Rectal smooth muscle tissue (tissue), 1 donor: ENCODE measurements at regions not wholly inside any gene's neighbourhood (a gene's known extent, or its start where the extent isn't known, plus 50 kb on each side); places are given as distances from the start of the nearest gene placed in this dataset.
"Not testable (repeated sequence)": the region's sequence is repeated elsewhere in the genome, so short reads cannot be mapped to it uniquely, and the experiment has no call there.

Experiments used
- H3K27ac ChIP-seq: one replicate; pipeline ENCODE4 v1.7.0; 2013; ENCODE audit warnings: low read depth, low read length, inconsistent platforms
- H3K27me3 ChIP-seq: one replicate; pipeline ENCODE4 v1.7.0; 2013; ENCODE audit warnings: low read length; ENCODE audit not compliant: control insufficient read depth, insufficient read depth
- H3K36me3 ChIP-seq: one replicate; pipeline ENCODE4 v1.7.0; 2013; ENCODE audit warnings: low read length; ENCODE audit not compliant: control insufficient read depth, insufficient read depth
- H3K4me1 ChIP-seq: one replicate; pipeline ENCODE4 v1.7.0; 2013; ENCODE audit warnings: low read length; ENCODE audit not compliant: control insufficient read depth, insufficient read depth
- H3K4me3 ChIP-seq: one replicate; pipeline ENCODE4 v1.7.0; 2013; ENCODE audit warnings: low read length
- H3K9ac ChIP-seq: one replicate; pipeline ENCODE4 v1.7.0; 2013; ENCODE audit warnings: low read length

- peaks cover 23% of the 10 kb centered on the region for H3K4me1 ChIP-seq
- not testable (repeated sequence) for H3K9ac ChIP-seq, H3K36me3 ChIP-seq, H3K27me3 ChIP-seq, H3K4me3 ChIP-seq
- peak overlapping the region; percentile 72 for H3K27ac ChIP-seq
Observed at GRCh38 chr16:29269192-29269811, 137.2 kb downstream of the NPIPB11 start.

GRCh38 chr16:29268785-29269191, 137.7 kb downstream of the NPIPB11 start:
- not testable (repeated sequence) for H3K36me3 ChIP-seq, H3K27ac ChIP-seq, H3K4me3 ChIP-seq, H3K27me3 ChIP-seq, H3K9ac ChIP-seq
- peaks cover 25% of the 10 kb centered on the region for H3K4me1 ChIP-seq

GRCh38 chr16:29268348-29268747, 138.2 kb downstream of the NPIPB11 start:
- not testable (repeated sequence) for H3K27me3 ChIP-seq, H3K9ac ChIP-seq, H3K4me3 ChIP-seq, H3K27ac ChIP-seq, H3K36me3 ChIP-seq
- peaks cover 25% of the 10 kb centered on the region for H3K4me1 ChIP-seq

- H3K4me3 ChIP-seq, H3K36me3 ChIP-seq, H3K27ac ChIP-seq, H3K9ac ChIP-seq, H3K27me3 ChIP-seq: not testable (repeated sequence)
- H3K4me1 ChIP-seq: peaks cover 25% of the 10 kb centered on the region
Observed at GRCh38 chr16:29267891-29268290, 138.6 kb downstream of the NPIPB11 start.

- not testable (repeated sequence) for H3K27ac ChIP-seq, H3K4me3 ChIP-seq, H3K36me3 ChIP-seq, H3K9ac ChIP-seq, H3K27me3 ChIP-seq
- H3K4me1 ChIP-seq: peaks cover 21% of the 10 kb centered on the region
Observed at GRCh38 chr16:29267055-29267619, 139.4 kb downstream of the NPIPB11 start.

GRCh38 chr16:29266612-29267011, 139.9 kb downstream of the NPIPB11 start:
- not testable (repeated sequence) for H3K27ac ChIP-seq, H3K4me3 ChIP-seq, H3K36me3 ChIP-seq, H3K9ac ChIP-seq, H3K27me3 ChIP-seq
- H3K4me1 ChIP-seq: peaks cover 19% of the 10 kb centered on the region

- H3K27ac ChIP-seq, H3K4me3 ChIP-seq, H3K9ac ChIP-seq, H3K36me3 ChIP-seq, H3K27me3 ChIP-seq: not testable (repeated sequence)
- H3K4me1 ChIP-seq: peaks cover 16% of the 10 kb centered on the region
Observed at GRCh38 chr16:29265255-29265853, 141.2 kb downstream of the NPIPB11 start.

GRCh38 chr16:29264080-29264837, 142.3 kb downstream of the NPIPB11 start:
- Histone ChIP-seq H3K4me1 (peaks cover 13% of the 10 kb centered on the region), H3K27ac (peak overlapping the region; percentile 61)
- not testable (repeated sequence) for H3K4me3 ChIP-seq, H3K36me3 ChIP-seq, H3K27me3 ChIP-seq, H3K9ac ChIP-seq

- not testable (repeated sequence) for H3K27ac ChIP-seq, H3K4me1 ChIP-seq, H3K36me3 ChIP-seq, H3K4me3 ChIP-seq, H3K27me3 ChIP-seq, H3K9ac ChIP-seq
Observed at GRCh38 chr16:29262725-29263124, 143.8 kb downstream of the NPIPB11 start.

- not testable (repeated sequence) for H3K4me1 ChIP-seq, H3K36me3 ChIP-seq, H3K4me3 ChIP-seq, H3K27ac ChIP-seq, H3K9ac ChIP-seq, H3K27me3 ChIP-seq
Observed at GRCh38 chr16:29261427-29262248, 144.9 kb downstream of the NPIPB11 start.

GRCh38 chr16:29260683-29261426, 145.7 kb downstream of the NPIPB11 start:
- not testable (repeated sequence) for H3K9ac ChIP-seq, H3K27ac ChIP-seq, H3K27me3 ChIP-seq, H3K4me3 ChIP-seq, H3K4me1 ChIP-seq, H3K36me3 ChIP-seq
